Psoas muscle (tissue), 7 donors: ENCODE measurements at regions not wholly inside any gene's neighbourhood (a gene's known extent, or its start where the extent isn't known, plus 50 kb on each side); places are given as distances from the start of the nearest gene placed in this dataset.

Experiments used
- ATAC-seq, 4 donors: fragments of 200-7000 bp; cut with Tn5 transposase; one replicate each; pipeline ENCODE4 v1.9.1; 2020; ENCODE audit warnings: moderate library complexity in 3 of 4, mild to moderate bottlenecking in 2 of 4
- DNase-seq, 2 donors: peaks; one replicate each; pipeline ENCODE4 v3.0.0-alpha.2; 2020
- H3K27ac ChIP-seq: fragments of 200-600 bp; one replicate; pipeline ENCODE4 v1.8.0; 2022
- H3K27me3 ChIP-seq, 3 donors: fragments of 200-600 bp in 1 of 3; one replicate each; pipeline versions ENCODE4 v1.6.1 to v1.8.0; 2013 to 2022; ENCODE audit warnings: low read length in 2 of 3, mild to moderate bottlenecking in 2 of 3, moderate library complexity in 1 of 3; ENCODE audit not compliant: insufficient read depth in 3 of 3
- H3K36me3 ChIP-seq, 2 donors: fragments of 200-600 bp in 1 of 2; one replicate each; pipeline versions ENCODE4 v1.6.1 to v1.8.0; 2013 to 2022; ENCODE audit warnings: low read depth in 1 of 2, mild to moderate bottlenecking in 1 of 2, moderate library complexity in 1 of 2; ENCODE audit not compliant: insufficient read depth in 1 of 2
- H3K4me1 ChIP-seq: fragments of 200-600 bp; one replicate; pipeline ENCODE4 v1.8.0; 2022
- H3K4me3 ChIP-seq: fragments of 200-600 bp; one replicate; pipeline ENCODE4 v1.8.0; 2022; ENCODE audit warnings: mild to moderate bottlenecking
- H3K9me3 ChIP-seq: fragments of 200-600 bp; one replicate; pipeline ENCODE4 v1.8.0; 2022
- CTCF ChIP-seq: fragments of 200-600 bp; IDR thresholded peaks from one replicate; pipeline ENCODE4 v1.8.0; 2022; ENCODE audit warnings: antibody characterized with exemption
- WGBS, 3 donors: extraction: QIAGEN DNeasy Blood & Tissue Kit; methylation state at CpG; one replicate each; pipeline versions ENCODE4 v1.1.6 to v1.1.7; 2013; 5-methylcytosine and 5-hydroxymethylcytosine counted together
- intact Hi-C, 2 donors: fragments of 100-400 bp; cut with DNase I; formaldehyde crosslinking; loops; one replicate each; pipeline versions ENCODE4 v1.11.0 to v1.14.2; 2022
- donor health status: healthy with polysubstance abuse.
- donor health status: DM: no; HTN: no; CAD: no; lungs with moderate emphysema.
- donor health status: Bipolar disorder and iron deficiency.
- donor health status: healthy.
- donor health status: DM: yes; HTN: yes; CAD: no.
- donor health status: DM: no; HTN: no; CAD: no.
- donor health status: DM: yes; HTN: yes; CAD: no.

DNA sequence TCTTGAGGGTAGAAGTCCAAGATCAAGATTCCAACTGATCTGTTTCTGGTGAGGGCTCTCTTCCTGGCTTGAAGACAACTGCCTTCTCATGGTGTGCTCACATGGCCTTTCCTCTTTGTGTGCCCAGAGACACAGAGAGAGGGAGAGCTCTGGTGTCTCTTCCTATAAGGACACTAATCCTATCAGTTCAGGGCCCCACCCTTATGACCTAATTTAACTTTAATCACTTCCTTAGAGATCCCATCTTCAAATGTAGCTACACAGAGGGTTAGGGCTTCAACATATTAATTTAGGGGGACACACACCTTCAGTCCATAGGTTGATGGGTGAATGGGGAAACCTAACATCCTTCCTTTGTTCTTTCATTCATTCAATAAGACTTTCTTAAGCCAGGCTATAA, 144.6 kb downstream of the MN1 start:
- no peak for TF ChIP-seq CTCF
- DNase-seq (no peak), ATAC-seq (no peak)
- H3K36me3 ChIP-seq: no peaks in the 10 kb centered on the region
- no peaks in the 10 kb centered on the region for H3K27me3 ChIP-seq
- intact Hi-C loops: no loop called here
- peaks cover 13% of the 10 kb centered on the region for H3K4me1 ChIP-seq
- no peak overlapping the region for H3K4me3 ChIP-seq
- H3K9me3 ChIP-seq: no peaks in the 10 kb centered on the region
- H3K27ac ChIP-seq: no peak overlapping the region

DNA sequence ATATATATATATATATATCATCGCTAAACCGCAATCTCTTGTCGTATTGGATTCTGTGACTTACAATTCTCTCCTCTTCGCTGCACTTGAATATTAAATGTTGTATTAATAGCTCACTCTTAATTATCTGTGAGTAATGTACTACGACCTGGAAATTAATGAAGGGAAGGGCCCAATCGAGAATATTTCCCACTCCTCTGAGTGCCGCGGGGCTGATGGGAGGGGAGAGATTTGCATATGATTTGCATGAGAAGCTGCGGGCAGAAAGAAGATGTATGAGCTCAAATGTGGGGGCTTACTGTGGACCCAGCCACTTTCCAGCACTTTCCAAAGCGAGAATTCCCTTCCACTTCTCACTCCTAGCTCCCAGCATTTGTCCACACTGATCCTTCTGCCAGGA, 141.2 kb downstream of the MN1 start:
- no peak for DNase-seq
- Histone ChIP-seq H3K36me3 (no peaks in the 10 kb centered on the region), H3K27ac (no peak overlapping the region), H3K4me1 (peaks cover 13% of the 10 kb centered on the region), H3K4me3 (no peak overlapping the region), H3K27me3 (no peaks in the 10 kb centered on the region), H3K9me3 (no peaks in the 10 kb centered on the region)
- WGBS, 3 donors: 89 to 93% (median 89%) methylated on average over 10 of the region's 10 CpGs
- ATAC-seq: no peak
- TF ChIP-seq CTCF: no peak
- intact Hi-C loops: no loop called here

DNA sequence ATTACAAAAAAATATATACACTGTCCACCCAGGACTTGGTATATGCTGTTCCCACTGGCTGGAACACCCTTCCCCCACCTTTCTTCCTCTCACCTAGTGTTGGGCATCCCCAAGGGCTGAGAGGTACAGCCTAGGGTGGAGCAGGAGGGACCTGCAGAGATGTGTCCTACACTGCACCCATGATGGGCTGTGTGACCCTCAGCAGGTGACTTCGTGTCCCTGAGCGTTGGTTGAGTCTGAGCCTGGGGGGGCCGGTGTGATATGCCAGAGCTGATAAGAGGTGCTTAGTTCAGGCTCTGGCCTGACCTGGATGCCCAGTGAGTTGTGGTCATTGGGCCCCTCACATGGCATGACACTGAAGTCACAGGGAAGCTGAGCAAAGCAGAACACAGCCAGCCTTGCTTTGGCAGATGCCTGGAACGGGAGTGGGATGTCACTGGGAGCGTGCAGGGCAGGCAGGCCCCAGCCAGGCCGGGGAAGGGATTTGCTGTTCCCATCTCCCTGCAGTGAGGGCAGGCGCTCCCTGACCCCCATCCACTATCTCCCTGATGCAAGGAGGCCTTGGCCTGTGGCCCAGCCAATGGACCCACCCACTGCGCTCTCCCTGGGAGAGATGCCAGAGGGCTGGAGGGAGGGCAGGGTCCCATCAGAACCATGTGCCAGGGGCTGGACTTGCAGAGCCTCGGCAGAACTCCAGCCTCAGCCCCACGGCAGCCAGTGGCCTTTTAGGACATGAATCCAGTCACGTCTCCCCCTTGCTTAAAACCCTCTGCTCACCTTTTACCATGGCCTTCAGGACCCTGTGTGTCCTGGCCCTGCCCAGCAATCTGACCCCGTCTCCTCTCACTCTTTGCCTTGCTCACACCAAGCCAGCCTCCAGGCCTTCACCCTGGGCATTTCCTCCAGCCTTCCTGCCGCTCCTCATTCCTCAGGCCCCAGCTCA, 138.9 kb downstream of the MN1 start:
- Histone ChIP-seq H3K4me3 (no peak overlapping the region), H3K27ac (peak overlapping the region; percentile 67), H3K27me3 (no peaks in the 10 kb centered on the region), H3K36me3 (no peaks in the 10 kb centered on the region), H3K4me1 (peaks cover 13% of the 10 kb centered on the region), H3K9me3 (peaks cover 5% of the 10 kb centered on the region)
- intact Hi-C loops: no loop called here
- WGBS, 3 donors: 21 to 46% (median 27%) methylated on average over 12 to 13 of the region's 13 CpGs
- ATAC-seq (peak; percentile 70 to 95 (median 83)), DNase-seq (peak; percentile 42 to 87)
- TF ChIP-seq CTCF: no peak

DNA sequence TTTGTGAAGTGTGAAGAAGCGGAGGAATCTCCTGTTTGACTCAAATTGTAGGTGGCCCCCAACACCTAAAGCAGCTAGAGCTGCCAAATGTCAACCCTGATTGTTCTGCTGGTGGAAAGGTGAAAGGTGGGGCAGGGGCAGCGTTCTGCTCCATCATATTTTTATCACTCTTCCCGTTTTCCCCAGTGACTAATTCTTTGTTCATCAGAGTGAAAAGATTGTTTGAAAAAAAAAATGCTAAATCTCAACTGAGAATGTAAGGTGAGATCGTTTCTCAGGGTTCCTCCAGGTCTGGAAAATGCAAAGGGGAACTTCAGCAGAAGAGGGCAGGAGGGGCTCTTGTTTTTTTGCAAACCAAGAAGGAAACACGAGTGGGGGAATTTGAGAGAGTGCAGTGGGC, 137.7 kb downstream of the MN1 start:
- TF ChIP-seq CTCF: no peak

More for the DNA sequence above, 137.7 kb downstream of the MN1 start:
- ATAC-seq (no peak), DNase-seq (no peak)
- 68 to 78% (median 75%) methylated on average over 5 of the region's 5 CpGs for WGBS, 3 donors
- Histone ChIP-seq H3K4me1 (peaks cover 14% of the 10 kb centered on the region), H3K36me3 (no peaks in the 10 kb centered on the region), H3K27ac (peak overlapping the region; percentile 67), H3K9me3 (peaks cover 5% of the 10 kb centered on the region), H3K4me3 (no peak overlapping the region), H3K27me3 (no peaks in the 10 kb centered on the region)
- intact Hi-C loops: no loop called here
